Peyer's patch (tissue), 4 donors: ENCODE measurements at regions not wholly inside any gene's neighbourhood (a gene's known extent, or its start where the extent isn't known, plus 50 kb on each side); places are given as distances from the start of the nearest gene placed in this dataset.

Experiments used
- DNase-seq, 3 donors: peaks; one replicate each; pipeline ENCODE4 v3.0.0-alpha.2; 2017 to 2019
- H3K27ac ChIP-seq, 4 donors: fragments of 200-600 bp; sonication (generic); one replicate each; pipeline ENCODE4 v1.5.1; 2016 to 2019
- H3K27me3 ChIP-seq, 2 donors: fragments of 200-600 bp; sonication (generic); one replicate each; pipeline ENCODE4 v1.5.1; 2019
- H3K36me3 ChIP-seq, 3 donors: fragments of 200-600 bp; sonication (generic); one replicate each; pipeline ENCODE4 v1.5.1; 2016 to 2019
- H3K4me1 ChIP-seq, 4 donors: fragments of 200-600 bp; sonication (generic); one replicate each; pipeline ENCODE4 v1.5.1; 2016 to 2019
- H3K4me3 ChIP-seq, 4 donors: fragments of 200-600 bp; sonication (generic); 1 replicate in 3 of 4; 2 replicates in 1 of 4; pipeline ENCODE4 v1.5.1; 2016 to 2019; ENCODE audit warnings: mild to moderate bottlenecking in 1 of 4
- H3K9me3 ChIP-seq, 4 donors: fragments of 200-600 bp; sonication (generic); one replicate each; pipeline ENCODE4 v1.5.1; 2016 to 2019; ENCODE audit warnings: mild to moderate bottlenecking in 1 of 4
- POLR2A ChIP-seq, 2 donors: fragments of 450-650 bp; IDR thresholded peaks; one replicate each; pipeline ENCODE4 v1.5.1; 2017; ENCODE audit warnings: antibody characterized with exemption in 2 of 2, mild to moderate bottlenecking in 2 of 2, moderate library complexity in 2 of 2
- TF ChIP-seq, protein P1 (sequence below), 6 experiments: fragments of 450-650 bp in 4 of 6; fragments of 200-600 bp in 2 of 6; sonication (generic) in 1 of 6; IDR thresholded peaks; one replicate each; pipeline ENCODE4 v1.5.1; 2017 to 2019; ENCODE audit warnings: antibody characterized with exemption in 6 of 6, mild to moderate bottlenecking in 3 of 6, moderate library complexity in 1 of 6

DNA sequence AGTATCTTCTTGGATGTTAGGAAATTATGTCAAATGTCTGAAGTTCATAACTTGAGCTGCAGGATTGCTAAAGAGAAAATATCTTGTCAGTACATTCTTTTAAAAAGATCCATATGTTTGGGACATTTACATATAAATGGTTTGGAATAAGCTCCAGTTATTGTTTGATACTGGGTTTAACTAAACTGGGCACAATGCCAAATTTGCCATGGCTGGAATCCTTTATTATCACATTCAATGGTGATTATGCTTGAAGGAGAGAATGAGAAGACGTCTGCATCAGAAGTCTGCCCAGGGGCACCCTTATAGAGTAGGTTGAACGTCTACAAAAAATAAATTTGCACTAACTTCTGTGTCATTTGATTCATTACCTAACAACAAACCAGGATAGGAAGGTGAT lies 652.5 kb downstream of the AMY1C start:
- Histone ChIP-seq H3K27me3 (no peaks in the 10 kb centered on the region), H3K4me1 (no peaks in the 10 kb centered on the region), H3K4me3 (no peak overlapping the region), H3K36me3 (no peaks in the 10 kb centered on the region), H3K27ac (no peak overlapping the region), H3K9me3 (no peaks in the 10 kb centered on the region)
- TF ChIP-seq, protein P1, sequence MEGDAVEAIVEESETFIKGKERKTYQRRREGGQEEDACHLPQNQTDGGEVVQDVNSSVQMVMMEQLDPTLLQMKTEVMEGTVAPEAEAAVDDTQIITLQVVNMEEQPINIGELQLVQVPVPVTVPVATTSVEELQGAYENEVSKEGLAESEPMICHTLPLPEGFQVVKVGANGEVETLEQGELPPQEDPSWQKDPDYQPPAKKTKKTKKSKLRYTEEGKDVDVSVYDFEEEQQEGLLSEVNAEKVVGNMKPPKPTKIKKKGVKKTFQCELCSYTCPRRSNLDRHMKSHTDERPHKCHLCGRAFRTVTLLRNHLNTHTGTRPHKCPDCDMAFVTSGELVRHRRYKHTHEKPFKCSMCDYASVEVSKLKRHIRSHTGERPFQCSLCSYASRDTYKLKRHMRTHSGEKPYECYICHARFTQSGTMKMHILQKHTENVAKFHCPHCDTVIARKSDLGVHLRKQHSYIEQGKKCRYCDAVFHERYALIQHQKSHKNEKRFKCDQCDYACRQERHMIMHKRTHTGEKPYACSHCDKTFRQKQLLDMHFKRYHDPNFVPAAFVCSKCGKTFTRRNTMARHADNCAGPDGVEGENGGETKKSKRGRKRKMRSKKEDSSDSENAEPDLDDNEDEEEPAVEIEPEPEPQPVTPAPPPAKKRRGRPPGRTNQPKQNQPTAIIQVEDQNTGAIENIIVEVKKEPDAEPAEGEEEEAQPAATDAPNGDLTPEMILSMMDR (IDR thresholded peaks at IDR 0.05), result no peak
- no peak for TF ChIP-seq POLR2A (IDR thresholded peaks at IDR 0.05)
- DNase-seq, result no peak

GRCh38 chr1:104403883-104404282 lies 654.2 kb downstream of the AMY1C start:
- H3K4me1 ChIP-seq, result no peaks in the 10 kb centered on the region
- no peaks in the 10 kb centered on the region for H3K27me3 ChIP-seq
- no peak for DNase-seq
- no peak overlapping the region for H3K4me3 ChIP-seq
- H3K9me3 ChIP-seq, result no peaks in the 10 kb centered on the region
- no peak overlapping the region for H3K27ac ChIP-seq
- no peaks in the 10 kb centered on the region for H3K36me3 ChIP-seq
- no peak for TF ChIP-seq POLR2A (IDR thresholded peaks at IDR 0.05)
- TF ChIP-seq, protein P1 (IDR thresholded peaks at IDR 0.05), result no peak

DNA sequence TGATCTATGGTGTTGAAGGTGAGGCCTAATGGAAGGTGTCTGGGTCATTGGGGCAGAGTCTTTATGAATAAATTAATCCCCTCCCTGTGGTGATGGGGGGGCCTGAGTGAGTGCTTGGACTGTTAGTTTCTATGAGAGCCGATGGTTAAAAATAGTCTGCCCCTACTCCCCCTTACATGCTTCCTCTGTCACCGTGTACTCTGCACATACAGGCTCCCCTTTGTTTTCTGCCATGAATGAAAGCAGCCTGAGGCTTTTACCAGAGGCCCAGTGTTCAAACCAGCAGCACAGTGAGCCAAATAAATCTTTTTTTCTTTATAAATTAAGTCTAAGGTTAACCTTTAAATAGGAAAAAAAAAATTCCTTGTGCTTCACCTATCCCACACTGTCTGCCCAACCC lies 657.0 kb downstream of the AMY1C start:
- no peaks in the 10 kb centered on the region for H3K4me1 ChIP-seq
- H3K27me3 ChIP-seq, result no peaks in the 10 kb centered on the region
- no peaks in the 10 kb centered on the region for H3K9me3 ChIP-seq
- no peak for TF ChIP-seq POLR2A (IDR thresholded peaks at IDR 0.05)
- TF ChIP-seq, protein P1 (IDR thresholded peaks at IDR 0.05), result no peak
- no peak overlapping the region for H3K27ac ChIP-seq
- no peak for DNase-seq
- H3K4me3 ChIP-seq, result no peak overlapping the region
- H3K36me3 ChIP-seq, result no peaks in the 10 kb centered on the region

DNA sequence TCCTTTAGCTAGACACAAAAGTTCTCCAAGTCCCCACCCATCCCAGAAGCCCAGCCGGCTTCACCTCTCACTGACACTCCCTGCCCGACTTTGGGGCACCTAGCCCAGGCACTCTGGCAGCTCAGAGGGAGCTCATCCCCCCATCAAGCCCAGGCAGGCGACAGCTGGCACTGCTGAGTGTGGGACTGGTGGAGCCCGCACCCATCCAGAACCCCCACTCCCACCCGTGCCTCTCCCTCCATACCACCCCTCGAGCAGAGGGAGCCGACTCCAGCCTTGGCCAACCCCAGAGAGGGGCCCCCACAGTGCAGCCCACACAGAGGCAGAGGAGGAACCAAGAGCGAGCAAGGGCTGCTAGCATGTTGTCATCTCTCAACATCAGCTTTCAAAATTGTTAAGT lies 658.6 kb downstream of the AMY1C start:
- H3K4me1 ChIP-seq, result no peaks in the 10 kb centered on the region
- no peaks in the 10 kb centered on the region for H3K36me3 ChIP-seq
- TF ChIP-seq, protein P1 (IDR thresholded peaks at IDR 0.05), result no peak
- no peak for TF ChIP-seq POLR2A (IDR thresholded peaks at IDR 0.05)
- no peak overlapping the region for H3K4me3 ChIP-seq
- no peaks in the 10 kb centered on the region for H3K27me3 ChIP-seq
- no peak for DNase-seq
- H3K27ac ChIP-seq, result no peak overlapping the region
- H3K9me3 ChIP-seq, result no peaks in the 10 kb centered on the region

GRCh38 chr1:104435255-104435654 lies 685.6 kb downstream of the AMY1C start:
- no peaks in the 10 kb centered on the region for H3K4me1 ChIP-seq
- DNase-seq, result no peak
- no peak overlapping the region for H3K27ac ChIP-seq
- H3K36me3 ChIP-seq, result no peaks in the 10 kb centered on the region
- peaks cover 0 to 5% (median 0%) of the 10 kb centered on the region in 4 donors for H3K9me3 ChIP-seq
- no peak overlapping the region for H3K4me3 ChIP-seq
- TF ChIP-seq, protein P1 (IDR thresholded peaks at IDR 0.05), result no peak
- no peak for TF ChIP-seq POLR2A (IDR thresholded peaks at IDR 0.05)
- no peaks in the 10 kb centered on the region for H3K27me3 ChIP-seq

- no peaks in the 10 kb centered on the region for H3K27me3 ChIP-seq
These were observed 690.3 kb downstream of the AMY1C start for GRCh38 chr1:104440011-104440410.

More at GRCh38 chr1:104440011-104440410, 690.3 kb downstream of the AMY1C start:
- peaks cover 0 to 3% (median 0%) of the 10 kb centered on the region in 4 donors for H3K9me3 ChIP-seq
- H3K27ac ChIP-seq, result no peak overlapping the region
- no peak overlapping the region for H3K4me3 ChIP-seq
- no peak for DNase-seq
- TF ChIP-seq POLR2A (IDR thresholded peaks at IDR 0.05), result no peak
- TF ChIP-seq, protein P1 (IDR thresholded peaks at IDR 0.05), result no peak
- no peaks in the 10 kb centered on the region for H3K36me3 ChIP-seq
- no peaks in the 10 kb centered on the region for H3K4me1 ChIP-seq
